ENCODE measurements at regions not wholly inside any gene's neighbourhood (a gene's known extent, or its start where the extent isn't known, plus 50 kb on each side); places are given as distances from the start of the nearest gene placed in this dataset.

DNA sequence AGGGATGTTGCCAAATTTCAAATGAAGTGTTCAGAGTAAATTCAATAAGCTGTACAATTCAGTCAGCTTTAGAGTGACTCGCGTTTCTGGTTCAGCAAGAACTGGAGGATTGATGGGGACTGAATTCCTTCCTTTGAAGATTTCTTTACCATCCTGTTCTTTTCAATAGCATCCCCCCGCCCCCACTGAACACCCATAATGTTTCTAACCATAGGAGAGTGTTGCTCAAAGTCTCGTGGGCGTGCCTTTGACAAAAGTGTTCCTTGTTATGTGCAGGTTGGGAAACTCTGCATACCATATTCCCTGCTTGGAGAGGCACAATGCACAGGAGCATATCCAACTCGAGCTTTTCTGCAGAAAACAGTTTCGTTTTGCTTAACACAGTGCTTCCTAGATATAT is 323.5 kb upstream of the CASK start:
- no peaks in the 10 kb centered on the region for H3K9me3 ChIP-seq (ENCODE audit: control insufficient read depth, insufficient read depth, low read depth, low read length)
- in situ Hi-C loops (cut with HindIII; ENCODE audit: low pct_unique_long_range_greater_than_20kb, low sequenced_read_pairs) = no loop called here
- no peaks in the 10 kb centered on the region for H3K27me3 ChIP-seq (ENCODE audit: control insufficient read depth, insufficient read depth, low read length)
- DNase-seq (ENCODE audit: low read depth, low spot score) = no peak
- no peak for TF ChIP-seq POLR2AphosphoS5 (IDR thresholded peaks at IDR 0.05; ENCODE audit: low read depth, low read length)
- TF ChIP-seq, protein P1, sequence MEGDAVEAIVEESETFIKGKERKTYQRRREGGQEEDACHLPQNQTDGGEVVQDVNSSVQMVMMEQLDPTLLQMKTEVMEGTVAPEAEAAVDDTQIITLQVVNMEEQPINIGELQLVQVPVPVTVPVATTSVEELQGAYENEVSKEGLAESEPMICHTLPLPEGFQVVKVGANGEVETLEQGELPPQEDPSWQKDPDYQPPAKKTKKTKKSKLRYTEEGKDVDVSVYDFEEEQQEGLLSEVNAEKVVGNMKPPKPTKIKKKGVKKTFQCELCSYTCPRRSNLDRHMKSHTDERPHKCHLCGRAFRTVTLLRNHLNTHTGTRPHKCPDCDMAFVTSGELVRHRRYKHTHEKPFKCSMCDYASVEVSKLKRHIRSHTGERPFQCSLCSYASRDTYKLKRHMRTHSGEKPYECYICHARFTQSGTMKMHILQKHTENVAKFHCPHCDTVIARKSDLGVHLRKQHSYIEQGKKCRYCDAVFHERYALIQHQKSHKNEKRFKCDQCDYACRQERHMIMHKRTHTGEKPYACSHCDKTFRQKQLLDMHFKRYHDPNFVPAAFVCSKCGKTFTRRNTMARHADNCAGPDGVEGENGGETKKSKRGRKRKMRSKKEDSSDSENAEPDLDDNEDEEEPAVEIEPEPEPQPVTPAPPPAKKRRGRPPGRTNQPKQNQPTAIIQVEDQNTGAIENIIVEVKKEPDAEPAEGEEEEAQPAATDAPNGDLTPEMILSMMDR (IDR thresholded peaks at IDR 0.05) = no peak
- TF ChIP-seq, protein P2, sequence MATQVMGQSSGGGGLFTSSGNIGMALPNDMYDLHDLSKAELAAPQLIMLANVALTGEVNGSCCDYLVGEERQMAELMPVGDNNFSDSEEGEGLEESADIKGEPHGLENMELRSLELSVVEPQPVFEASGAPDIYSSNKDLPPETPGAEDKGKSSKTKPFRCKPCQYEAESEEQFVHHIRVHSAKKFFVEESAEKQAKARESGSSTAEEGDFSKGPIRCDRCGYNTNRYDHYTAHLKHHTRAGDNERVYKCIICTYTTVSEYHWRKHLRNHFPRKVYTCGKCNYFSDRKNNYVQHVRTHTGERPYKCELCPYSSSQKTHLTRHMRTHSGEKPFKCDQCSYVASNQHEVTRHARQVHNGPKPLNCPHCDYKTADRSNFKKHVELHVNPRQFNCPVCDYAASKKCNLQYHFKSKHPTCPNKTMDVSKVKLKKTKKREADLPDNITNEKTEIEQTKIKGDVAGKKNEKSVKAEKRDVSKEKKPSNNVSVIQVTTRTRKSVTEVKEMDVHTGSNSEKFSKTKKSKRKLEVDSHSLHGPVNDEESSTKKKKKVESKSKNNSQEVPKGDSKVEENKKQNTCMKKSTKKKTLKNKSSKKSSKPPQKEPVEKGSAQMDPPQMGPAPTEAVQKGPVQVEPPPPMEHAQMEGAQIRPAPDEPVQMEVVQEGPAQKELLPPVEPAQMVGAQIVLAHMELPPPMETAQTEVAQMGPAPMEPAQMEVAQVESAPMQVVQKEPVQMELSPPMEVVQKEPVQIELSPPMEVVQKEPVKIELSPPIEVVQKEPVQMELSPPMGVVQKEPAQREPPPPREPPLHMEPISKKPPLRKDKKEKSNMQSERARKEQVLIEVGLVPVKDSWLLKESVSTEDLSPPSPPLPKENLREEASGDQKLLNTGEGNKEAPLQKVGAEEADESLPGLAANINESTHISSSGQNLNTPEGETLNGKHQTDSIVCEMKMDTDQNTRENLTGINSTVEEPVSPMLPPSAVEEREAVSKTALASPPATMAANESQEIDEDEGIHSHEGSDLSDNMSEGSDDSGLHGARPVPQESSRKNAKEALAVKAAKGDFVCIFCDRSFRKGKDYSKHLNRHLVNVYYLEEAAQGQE (IDR thresholded peaks at IDR 0.05; ENCODE audit: insufficient read depth in 1 of 2, low read depth in 2 of 2, low read length in 1 of 2) = no peak
- TF ChIP-seq SIN3A (IDR thresholded peaks at IDR 0.05; ENCODE audit: borderline replicate concordance, insufficient read depth, low read depth, low read length) = no peak
- no peak for TF ChIP-seq TCF7L2 (IDR thresholded peaks at IDR 0.05; ENCODE audit: low read depth, low read length)
- CTCF ChIA-PET = no interaction called here
- H3K4me1 ChIP-seq (ENCODE audit: control insufficient read depth, insufficient read depth, low read length) = no peaks in the 10 kb centered on the region
- intact Hi-C loops (cut with micrococcal nuclease; ENCODE audit: unreplicated experiment) = no loop called here
- POLR2A ChIA-PET = no interaction called here
- no peak for ATAC-seq
- no TSS peak for BruUV-seq (replicated peaks)
- no peaks in the 10 kb centered on the region for H3K36me3 ChIP-seq (ENCODE audit: control insufficient read depth, insufficient read depth, low read length)
- no peak overlapping the region for H3K4me3 ChIP-seq (ENCODE audit: low read depth in 2 of 2, low read length in 2 of 2)
- no peak overlapping the region for H3K27ac ChIP-seq (ENCODE audit: low read length)

DNA sequence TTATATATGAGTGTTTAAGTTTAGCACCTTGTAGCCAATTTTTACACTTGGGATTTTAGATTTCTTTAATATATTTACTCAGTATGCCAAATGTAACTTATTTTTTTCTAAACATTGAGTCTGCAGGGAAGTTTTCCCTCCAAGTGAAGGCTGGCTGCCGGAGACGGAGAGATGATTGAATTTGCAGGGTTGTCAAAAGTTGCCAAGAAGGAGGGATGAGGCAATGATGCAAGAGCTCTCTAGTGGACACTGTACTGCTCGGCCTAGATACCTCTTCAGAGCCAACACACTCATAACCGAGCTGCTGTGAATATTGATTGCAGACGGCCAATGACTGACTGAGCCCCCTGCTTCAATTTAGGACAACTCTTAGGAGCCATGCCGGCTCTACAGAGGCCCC is 318.6 kb upstream of the CASK start:
- Histone ChIP-seq H3K9me3 (ENCODE audit: control insufficient read depth, insufficient read depth, low read depth, low read length) (no peaks in the 10 kb centered on the region), H3K36me3 (ENCODE audit: control insufficient read depth, insufficient read depth, low read length) (no peaks in the 10 kb centered on the region), H3K27ac (ENCODE audit: low read length) (no peak overlapping the region), H3K27me3 (ENCODE audit: control insufficient read depth, insufficient read depth, low read length) (no peaks in the 10 kb centered on the region), H3K4me3 (ENCODE audit: low read depth in 2 of 2, low read length in 2 of 2) (no peak overlapping the region), H3K4me1 (ENCODE audit: control insufficient read depth, insufficient read depth, low read length) (no peaks in the 10 kb centered on the region)
- ATAC-seq (no peak), DNase-seq (ENCODE audit: low read depth, low spot score) (no peak)
- POLR2A ChIA-PET = no interaction called here
- CTCF ChIA-PET = no interaction called here
- TF ChIP-seq, protein P2 (IDR thresholded peaks at IDR 0.05; ENCODE audit: insufficient read depth in 1 of 2, low read depth in 2 of 2, low read length in 1 of 2) = no peak
- TF ChIP-seq SIN3A (IDR thresholded peaks at IDR 0.05; ENCODE audit: borderline replicate concordance, insufficient read depth, low read depth, low read length) = no peak
- no peak for TF ChIP-seq TCF7L2 (IDR thresholded peaks at IDR 0.05; ENCODE audit: low read depth, low read length)
- no peak for TF ChIP-seq POLR2AphosphoS5 (IDR thresholded peaks at IDR 0.05; ENCODE audit: low read depth, low read length)
- TF ChIP-seq, protein P1 (IDR thresholded peaks at IDR 0.05) = no peak
- intact Hi-C loops (cut with micrococcal nuclease; ENCODE audit: unreplicated experiment) = no loop called here
- BruUV-seq (replicated peaks) = no TSS peak
- in situ Hi-C loops (cut with HindIII; ENCODE audit: low pct_unique_long_range_greater_than_20kb, low sequenced_read_pairs) = no loop called here

All from Panc1 (cell line).